ENCODE measurements at regions not wholly inside any gene's neighbourhood (a gene's known extent, or its start where the extent isn't known, plus 50 kb on each side); places are given as distances from the start of the nearest gene placed in this dataset.
"Not testable (repeated sequence)": the region's sequence is repeated elsewhere in the genome, so short reads cannot be mapped to it uniquely, and the experiment has no call there.

- Mint-ChIP-seq H3K4me3 (no peak overlapping the region), H3K27ac (no peak overlapping the region), H3K4me1 (no peaks in the 10 kb centered on the region), H3K9me3 (no peaks in the 10 kb centered on the region), H3K36me3 (no peaks in the 10 kb centered on the region), H3K27me3 (no peaks in the 10 kb centered on the region)
- DNase-seq, result no peak
Measured at GRCh38 chr4:27721193-27721592, 860.6 kb downstream of the STIM2 start.

DNA sequence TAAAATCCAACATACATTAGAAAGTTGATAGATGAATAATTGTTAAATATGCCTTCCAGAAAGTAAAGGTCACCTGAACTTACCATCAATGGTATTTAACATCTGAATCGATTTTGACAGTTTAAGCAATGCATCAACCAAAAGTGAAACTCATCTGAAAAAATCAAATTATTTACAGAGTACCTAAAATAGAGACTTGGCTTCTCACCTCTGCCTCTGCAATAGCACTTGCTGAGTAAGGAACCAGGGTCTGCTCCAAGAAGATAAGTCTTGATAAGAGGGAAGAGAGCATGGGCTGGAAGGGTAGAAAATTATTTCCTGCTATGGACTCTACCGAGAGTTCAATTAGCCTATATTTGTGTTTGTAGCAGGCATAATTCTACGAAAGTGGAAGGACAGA lies 868.3 kb downstream of the STIM2 start:
- H3K27me3 Mint-ChIP-seq, result no peaks in the 10 kb centered on the region
- H3K4me3 Mint-ChIP-seq, result no peak overlapping the region
- no peak for DNase-seq
- no peaks in the 10 kb centered on the region for H3K4me1 Mint-ChIP-seq
- H3K9me3 Mint-ChIP-seq, result no peaks in the 10 kb centered on the region
- H3K36me3 Mint-ChIP-seq, result no peaks in the 10 kb centered on the region
- no peak overlapping the region for H3K27ac Mint-ChIP-seq

DNA sequence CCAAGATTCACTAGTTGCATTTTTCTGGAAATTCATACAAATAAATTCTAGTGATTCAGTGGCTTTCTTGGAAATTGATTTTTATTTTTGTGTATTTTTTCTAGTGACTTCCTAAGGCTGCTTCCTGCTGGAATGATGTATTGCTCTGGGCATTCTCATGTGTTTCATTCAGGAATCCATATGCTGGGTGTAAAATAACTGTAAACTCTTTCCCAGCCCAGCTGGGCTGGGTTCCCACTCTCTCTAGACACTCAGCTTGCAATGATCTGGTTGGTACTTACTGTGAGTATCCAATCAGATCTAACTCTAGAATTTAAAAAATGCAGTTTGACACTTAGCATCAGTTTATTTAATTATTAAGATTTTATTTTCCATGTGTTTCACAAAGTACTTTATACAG lies 882.2 kb downstream of the STIM2 start:
- Mint-ChIP-seq H3K27me3 (no peaks in the 10 kb centered on the region), H3K36me3 (no peaks in the 10 kb centered on the region), H3K27ac (no peak overlapping the region), H3K9me3 (peaks cover 3% of the 10 kb centered on the region), H3K4me1 (no peaks in the 10 kb centered on the region), H3K4me3 (no peak overlapping the region)
- DNase-seq, result no peak

DNA sequence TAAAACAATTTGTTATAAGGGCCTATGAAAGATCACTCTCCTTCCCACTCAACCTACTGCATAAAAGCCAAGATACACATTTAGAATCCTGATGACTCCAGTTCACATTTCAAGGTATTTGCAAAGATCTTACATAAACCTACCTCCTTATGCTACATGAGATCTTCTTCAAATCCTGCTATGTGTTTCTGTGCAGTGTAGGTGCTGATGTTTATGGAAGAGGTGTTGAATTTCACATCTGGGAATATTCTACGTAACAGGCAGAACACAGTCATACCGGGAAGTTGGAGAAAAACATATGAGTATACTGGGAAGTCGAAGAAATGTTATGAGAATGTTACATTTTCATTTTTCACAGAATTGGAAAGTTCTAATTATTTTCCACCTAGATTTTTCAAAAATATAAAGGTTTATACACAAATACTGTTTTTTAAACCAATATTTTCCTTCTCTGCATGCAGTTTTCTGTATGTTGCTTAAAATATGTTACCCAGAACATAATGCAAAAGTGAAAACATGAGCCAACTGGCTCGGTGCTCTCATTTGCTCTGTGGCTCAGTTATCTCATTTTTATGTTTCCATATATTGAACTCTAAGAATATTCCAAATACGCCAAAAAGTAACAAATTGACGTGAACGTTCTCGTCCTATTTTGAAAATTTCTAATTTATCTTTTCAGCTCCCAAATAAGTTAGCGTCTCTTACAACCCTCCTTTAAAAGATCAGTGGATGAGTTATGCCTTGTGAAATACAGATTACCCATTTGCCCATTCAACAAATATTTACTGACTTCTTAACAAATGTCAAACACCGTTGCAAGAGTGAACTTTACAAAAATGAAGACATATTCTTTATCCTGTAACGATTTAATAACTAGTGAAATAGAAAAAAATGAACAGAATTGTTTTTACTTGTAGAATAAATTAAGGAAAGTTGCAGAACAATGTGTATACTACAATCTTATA lies 899.3 kb downstream of the STIM2 start:
- Mint-ChIP-seq H3K4me3 (no peak overlapping the region), H3K4me1 (no peaks in the 10 kb centered on the region), H3K36me3 (no peaks in the 10 kb centered on the region), H3K27ac (no peak overlapping the region), H3K9me3 (peaks cover 4% of the 10 kb centered on the region), H3K27me3 (no peaks in the 10 kb centered on the region)
- DNase-seq, result no peak

DNA sequence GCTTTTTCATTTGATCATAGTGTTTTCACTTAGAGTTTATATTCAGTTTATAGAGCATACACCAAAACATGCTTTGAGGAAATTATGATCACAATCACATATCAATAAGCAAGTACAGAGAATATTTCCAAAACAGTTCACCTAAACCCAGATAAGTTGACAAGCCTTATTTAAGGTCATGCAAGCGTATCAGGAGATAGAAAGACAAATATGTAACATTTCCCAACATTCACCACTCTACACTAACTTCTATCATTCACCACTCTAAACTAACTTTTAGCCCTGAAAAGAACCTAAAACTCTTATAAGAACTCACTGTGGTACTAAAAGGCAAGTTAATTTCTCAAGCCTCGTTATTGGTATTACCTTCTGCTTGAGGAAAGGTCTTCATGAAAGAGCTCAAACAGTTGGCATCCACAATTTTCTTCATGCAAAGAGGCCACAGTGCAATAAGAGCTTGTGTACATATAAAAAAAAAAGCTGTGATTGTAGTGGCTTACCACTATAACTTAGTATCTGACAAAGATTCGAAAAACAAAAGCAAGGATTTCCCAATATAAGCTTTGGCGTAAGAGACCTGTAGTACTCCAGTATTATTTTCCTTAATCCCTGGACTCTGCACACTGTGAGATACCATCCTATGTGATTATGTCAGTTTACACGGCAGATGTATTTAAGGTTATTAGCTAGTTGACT lies 903.3 kb downstream of the STIM2 start:
- DNase-seq, result no peak
- Mint-ChIP-seq H3K9me3 (peaks cover 6% of the 10 kb centered on the region), H3K27ac (no peak overlapping the region), H3K27me3 (no peaks in the 10 kb centered on the region), H3K36me3 (no peaks in the 10 kb centered on the region), H3K4me1 (no peaks in the 10 kb centered on the region), H3K4me3 (no peak overlapping the region)

- Mint-ChIP-seq H3K36me3 (no peaks in the 10 kb centered on the region), H3K4me1 (no peaks in the 10 kb centered on the region), H3K9me3 (peaks cover 6% of the 10 kb centered on the region), H3K27ac (no peak overlapping the region), H3K4me3 (no peak overlapping the region), H3K27me3 (no peaks in the 10 kb centered on the region)
- no peak for DNase-seq
Measured at GRCh38 chr4:27764526-27764837, 903.8 kb downstream of the STIM2 start.

DNA sequence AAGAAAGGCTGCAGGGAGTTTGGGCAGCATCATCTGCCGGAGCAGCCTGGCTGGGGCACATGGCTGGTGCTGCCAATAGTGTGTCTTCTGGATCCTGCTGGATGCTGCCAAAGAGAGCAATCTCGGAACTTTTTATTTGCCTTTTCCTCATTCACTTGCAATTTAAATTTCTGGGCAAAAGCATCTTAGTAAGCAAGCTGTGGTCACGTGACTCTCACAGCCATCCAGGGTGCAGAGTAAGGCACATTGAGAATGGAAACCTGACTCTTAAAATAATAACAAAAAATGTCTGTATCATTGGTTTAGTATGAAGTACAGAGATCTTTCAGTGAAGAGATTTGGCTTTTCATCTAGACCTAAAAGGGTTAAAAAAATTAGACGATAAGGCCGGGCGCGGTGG lies 910.3 kb downstream of the STIM2 start:
- Mint-ChIP-seq H3K9me3 (peaks cover 2% of the 10 kb centered on the region), H3K4me1 (no peaks in the 10 kb centered on the region), H3K36me3 (no peaks in the 10 kb centered on the region), H3K27ac (no peak overlapping the region), H3K27me3 (no peaks in the 10 kb centered on the region), H3K4me3 (no peak overlapping the region)
- DNase-seq, result no peak

- Mint-ChIP-seq H3K36me3 (no peaks in the 10 kb centered on the region), H3K27ac (no peak overlapping the region), H3K9me3 (no peaks in the 10 kb centered on the region), H3K4me1 (no peaks in the 10 kb centered on the region), H3K4me3 (no peak overlapping the region), H3K27me3 (no peaks in the 10 kb centered on the region)
- DNase-seq, result no peak
Measured at GRCh38 chr4:27775156-27775555, 914.5 kb downstream of the STIM2 start.

DNA sequence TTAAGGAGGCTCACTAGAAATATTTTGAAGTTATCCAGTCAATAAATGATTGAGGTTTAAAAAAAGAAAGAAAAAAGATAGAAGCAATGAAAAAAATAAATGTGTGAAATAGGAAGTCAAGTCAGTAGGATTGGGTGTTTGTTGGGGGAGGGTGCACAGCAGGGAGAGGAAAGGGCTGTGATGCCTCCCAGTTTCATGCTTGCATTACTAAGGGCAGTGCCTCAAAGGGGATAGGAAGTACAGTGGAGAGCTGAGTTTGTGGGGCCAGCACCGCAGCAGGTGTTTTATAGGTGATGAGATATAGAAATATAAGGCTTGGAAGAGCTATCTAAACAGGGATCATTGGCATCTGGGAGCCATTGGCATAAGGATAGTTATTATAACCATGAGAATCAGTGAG lies 919.2 kb downstream of the STIM2 start:
- H3K36me3 Mint-ChIP-seq, result no peaks in the 10 kb centered on the region
- no peak overlapping the region for H3K27ac Mint-ChIP-seq
- H3K4me3 Mint-ChIP-seq, result no peak overlapping the region

DNA sequence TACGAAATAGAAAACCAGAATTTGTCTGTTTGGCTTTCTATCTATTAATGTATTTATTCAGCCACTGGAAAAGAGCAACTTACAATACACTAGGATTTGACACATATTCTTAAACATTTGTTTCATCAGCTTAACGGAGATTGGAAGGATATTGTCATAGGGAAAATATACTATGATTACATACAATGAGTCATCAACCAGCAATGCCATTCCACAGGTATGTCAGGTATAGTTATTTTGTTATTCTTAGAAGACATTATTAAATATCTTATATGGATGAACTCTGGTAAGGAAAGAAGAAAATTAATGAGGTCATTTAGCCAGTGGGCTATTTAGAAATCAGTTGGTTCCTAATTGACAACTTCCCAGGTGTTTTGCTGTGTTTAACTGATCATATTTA lies 926.6 kb downstream of the STIM2 start:
- Mint-ChIP-seq H3K4me1 (no peaks in the 10 kb centered on the region), H3K27me3 (no peaks in the 10 kb centered on the region), H3K4me3 (no peak overlapping the region), H3K27ac (no peak overlapping the region), H3K9me3 (no peaks in the 10 kb centered on the region), H3K36me3 (no peaks in the 10 kb centered on the region)
- DNase-seq, result no peak

More for the DNA sequence above, 919.2 kb downstream of the STIM2 start:
- no peaks in the 10 kb centered on the region for H3K27me3 Mint-ChIP-seq
- H3K9me3 Mint-ChIP-seq, result peaks cover 2% of the 10 kb centered on the region
- H3K4me1 Mint-ChIP-seq, result no peaks in the 10 kb centered on the region
- no peak for DNase-seq

DNA sequence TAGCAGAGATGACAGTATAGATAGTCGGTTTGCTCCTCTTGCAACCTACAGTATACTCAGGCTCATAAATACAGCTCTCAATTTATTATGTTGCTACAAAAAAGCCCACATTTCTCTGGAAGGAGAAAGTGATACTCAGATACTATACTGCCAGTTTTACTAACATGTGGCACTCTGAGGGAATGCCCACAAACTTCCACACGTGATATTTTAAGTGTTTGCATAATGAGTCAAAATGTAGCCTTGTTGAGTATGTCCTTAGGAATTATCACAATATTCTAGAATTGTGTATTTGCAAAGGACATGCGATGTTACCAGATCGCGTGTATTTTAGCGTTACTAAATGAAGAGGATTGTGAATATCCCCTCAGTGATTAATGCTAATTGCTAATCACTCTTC lies 929.1 kb downstream of the STIM2 start:
- H3K4me1 Mint-ChIP-seq, result no peaks in the 10 kb centered on the region
- no peaks in the 10 kb centered on the region for H3K9me3 Mint-ChIP-seq
- no peak overlapping the region for H3K4me3 Mint-ChIP-seq
- no peak overlapping the region for H3K27ac Mint-ChIP-seq
- H3K27me3 Mint-ChIP-seq, result no peaks in the 10 kb centered on the region
- H3K36me3 Mint-ChIP-seq, result no peaks in the 10 kb centered on the region
- no peak for DNase-seq

GRCh38 chr4:27790911-27791310 lies 930.3 kb downstream of the STIM2 start:
- Mint-ChIP-seq H3K27me3 (no peaks in the 10 kb centered on the region), H3K9me3 (no peaks in the 10 kb centered on the region), H3K27ac (no peak overlapping the region), H3K36me3 (no peaks in the 10 kb centered on the region), H3K4me3 (no peak overlapping the region), H3K4me1 (no peaks in the 10 kb centered on the region)
- DNase-seq, result no peak

DNA sequence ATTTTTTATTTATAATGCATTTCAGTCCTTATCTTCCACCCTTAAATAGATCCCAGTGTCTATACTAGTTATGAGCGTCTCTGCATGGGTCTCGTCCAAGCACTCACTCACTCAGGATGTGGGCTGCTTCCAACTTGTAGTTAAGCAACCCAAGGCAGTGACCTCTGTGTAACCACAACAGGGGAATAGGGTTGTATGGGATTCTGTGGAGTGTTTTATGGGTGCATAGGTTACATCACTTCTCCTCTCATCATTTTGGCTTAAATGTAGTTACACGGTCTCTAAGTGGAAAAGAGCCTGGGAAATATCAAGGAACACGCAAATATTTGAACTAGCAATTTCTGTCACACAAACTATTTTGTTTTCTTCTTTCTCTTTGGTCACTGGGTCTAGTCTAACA lies 931.0 kb downstream of the STIM2 start:
- no peaks in the 10 kb centered on the region for H3K9me3 Mint-ChIP-seq
- H3K27me3 Mint-ChIP-seq, result no peaks in the 10 kb centered on the region
- no peak overlapping the region for H3K27ac Mint-ChIP-seq
- H3K4me3 Mint-ChIP-seq, result no peak overlapping the region
- DNase-seq, result no peak
- no peaks in the 10 kb centered on the region for H3K4me1 Mint-ChIP-seq
- no peaks in the 10 kb centered on the region for H3K36me3 Mint-ChIP-seq

DNA sequence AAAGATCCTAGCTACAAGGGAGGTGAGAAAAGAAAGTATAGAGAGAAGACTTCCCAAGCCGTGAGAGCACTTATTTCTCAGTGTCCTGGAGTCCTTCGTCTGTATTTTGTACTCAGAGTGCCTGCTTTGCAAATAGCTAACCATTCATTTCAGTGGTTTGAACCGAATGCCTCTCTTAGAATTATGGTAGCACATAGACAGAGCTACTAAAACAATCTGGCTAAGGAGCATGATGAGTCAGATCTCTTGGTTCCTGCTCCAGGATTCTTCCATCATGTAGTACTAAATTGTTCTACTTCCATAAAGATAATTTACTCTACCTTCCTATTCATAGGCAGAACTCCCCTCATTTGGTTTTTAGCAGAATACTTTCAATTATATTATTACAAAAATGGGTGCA lies 946.6 kb downstream of the STIM2 start:
- H3K4me1 Mint-ChIP-seq, result no peaks in the 10 kb centered on the region
- no peak overlapping the region for H3K4me3 Mint-ChIP-seq
- no peaks in the 10 kb centered on the region for H3K27me3 Mint-ChIP-seq
- H3K36me3 Mint-ChIP-seq, result no peaks in the 10 kb centered on the region
- no peak overlapping the region for H3K27ac Mint-ChIP-seq
- H3K9me3 Mint-ChIP-seq, result no peaks in the 10 kb centered on the region
- no peak for DNase-seq

DNA sequence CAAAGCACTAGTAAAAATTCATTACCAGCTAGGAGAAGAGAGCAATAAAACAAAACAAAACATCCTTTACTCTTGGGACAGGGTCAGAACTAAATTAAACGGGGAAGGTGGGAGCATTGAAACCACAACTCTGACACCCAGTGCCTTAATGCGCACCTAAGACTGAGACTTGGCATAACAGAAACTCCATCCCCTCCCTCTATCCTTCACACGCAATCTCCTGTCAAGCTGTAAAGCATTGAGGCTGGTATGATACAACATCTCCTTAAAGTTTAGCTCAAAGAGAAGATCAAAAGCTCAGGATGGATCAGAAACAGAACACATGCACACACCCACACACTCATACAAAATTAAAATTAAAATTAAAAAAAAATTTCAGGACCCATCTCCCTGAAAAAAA lies 951.3 kb downstream of the STIM2 start:
- H3K27ac Mint-ChIP-seq, result no peak overlapping the region
- H3K9me3 Mint-ChIP-seq, result peaks cover 4% of the 10 kb centered on the region
- no peaks in the 10 kb centered on the region for H3K27me3 Mint-ChIP-seq
- DNase-seq, result no peak
- no peaks in the 10 kb centered on the region for H3K4me1 Mint-ChIP-seq
- no peak overlapping the region for H3K4me3 Mint-ChIP-seq
- H3K36me3 Mint-ChIP-seq, result no peaks in the 10 kb centered on the region

DNA sequence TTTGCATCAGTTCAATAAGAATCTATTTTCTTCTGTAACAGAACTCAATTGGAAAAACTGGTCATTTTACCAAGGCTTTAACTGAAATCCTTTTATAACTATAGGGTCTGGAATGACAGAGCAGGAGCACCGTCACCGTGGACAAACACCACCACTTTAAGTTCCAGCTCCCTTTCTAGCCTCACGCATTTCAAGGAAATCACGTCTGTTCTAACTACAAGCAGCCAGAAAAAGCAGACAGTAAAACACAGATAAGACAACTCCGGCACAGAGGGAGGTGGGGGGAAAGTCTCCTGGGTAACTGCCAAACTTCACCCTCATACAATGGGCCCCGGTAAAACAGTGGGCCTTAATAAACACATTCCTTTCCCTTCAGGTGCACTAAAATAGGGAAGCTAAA lies 952.6 kb downstream of the STIM2 start:
- not testable (repeated sequence) for DNase-seq, H3K27ac Mint-ChIP-seq, H3K4me3 Mint-ChIP-seq, H3K36me3 Mint-ChIP-seq, H3K4me1 Mint-ChIP-seq, H3K27me3 Mint-ChIP-seq, H3K9me3 Mint-ChIP-seq
